Osteoblast (primary cell): ENCODE measurements at regions not wholly inside any gene's neighbourhood (a gene's known extent, or its start where the extent isn't known, plus 50 kb on each side); places are given as distances from the start of the nearest gene placed in this dataset.
A peak's percentile ranks its signal among the peaks of the same experiment; 100 is the strongest.

ENCODE experiments used
- DNase-seq: peaks from one replicate; pipeline ENCODE4 v3.0.0; 2011; ENCODE audit warnings: low spot score, mixed read lengths; ENCODE audit not compliant: insufficient read length; ENCODE audit errors: missing footprints
- H2AFZ ChIP-seq: 2 replicates; pipeline ENCODE4 v1.6.0; 2011; ENCODE audit warnings: mild to moderate bottlenecking, low read length
- H3K27ac ChIP-seq: 2 replicates; pipeline ENCODE4 v1.5.1; 2011; ENCODE audit warnings: mild to moderate bottlenecking, low read depth, low read length, moderate library complexity
- H3K27me3 ChIP-seq: 2 replicates; pipeline ENCODE4 v1.6.0; 2012; ENCODE audit warnings: mild to moderate bottlenecking, control low read depth, inconsistent platforms, low read length, moderate library complexity; ENCODE audit not compliant: insufficient read depth
- H3K36me3 ChIP-seq: 2 replicates; pipeline ENCODE4 v1.5.1; 2011; ENCODE audit warnings: mild to moderate bottlenecking, low read length, control low read depth, moderate library complexity; ENCODE audit not compliant: insufficient read depth
- H3K4me1 ChIP-seq: 2 replicates; pipeline ENCODE4 v1.5.1; 2011; ENCODE audit warnings: mild to moderate bottlenecking, low read length, control low read depth, moderate library complexity; ENCODE audit not compliant: insufficient read depth
- H3K4me2 ChIP-seq: 2 replicates; pipeline ENCODE4 v1.6.0; 2011; ENCODE audit warnings: mild to moderate bottlenecking, low read length; ENCODE audit not compliant: insufficient read depth
- H3K4me3 ChIP-seq: fragments of 200-600 bp; sonication (generic); 3 replicates; pipeline ENCODE4 v1.5.1; 2012; ENCODE audit warnings: mild to moderate bottlenecking, low read length, inconsistent platforms; ENCODE audit not compliant: insufficient read depth
- H3K79me2 ChIP-seq: 2 replicates; pipeline ENCODE4 v1.6.0; 2012; ENCODE audit warnings: mild to moderate bottlenecking, low read length, control low read depth, inconsistent platforms; ENCODE audit not compliant: insufficient read depth
- H3K9me3 ChIP-seq: 2 replicates; pipeline ENCODE4 v1.5.1; 2011; ENCODE audit warnings: low read depth, low read length, control low read depth
- H4K20me1 ChIP-seq: 2 replicates; pipeline ENCODE4 v1.6.0; 2012; ENCODE audit warnings: mild to moderate bottlenecking, low read length, control low read depth; ENCODE audit not compliant: insufficient read depth
- TF ChIP-seq, protein P1 (sequence below): IDR thresholded peaks from 2 replicates; pipeline ENCODE4 v1.5.1; 2011; ENCODE audit warnings: mild to moderate bottlenecking, low read depth, low read length, moderate library complexity; ENCODE audit errors: extremely low read depth

DNA sequence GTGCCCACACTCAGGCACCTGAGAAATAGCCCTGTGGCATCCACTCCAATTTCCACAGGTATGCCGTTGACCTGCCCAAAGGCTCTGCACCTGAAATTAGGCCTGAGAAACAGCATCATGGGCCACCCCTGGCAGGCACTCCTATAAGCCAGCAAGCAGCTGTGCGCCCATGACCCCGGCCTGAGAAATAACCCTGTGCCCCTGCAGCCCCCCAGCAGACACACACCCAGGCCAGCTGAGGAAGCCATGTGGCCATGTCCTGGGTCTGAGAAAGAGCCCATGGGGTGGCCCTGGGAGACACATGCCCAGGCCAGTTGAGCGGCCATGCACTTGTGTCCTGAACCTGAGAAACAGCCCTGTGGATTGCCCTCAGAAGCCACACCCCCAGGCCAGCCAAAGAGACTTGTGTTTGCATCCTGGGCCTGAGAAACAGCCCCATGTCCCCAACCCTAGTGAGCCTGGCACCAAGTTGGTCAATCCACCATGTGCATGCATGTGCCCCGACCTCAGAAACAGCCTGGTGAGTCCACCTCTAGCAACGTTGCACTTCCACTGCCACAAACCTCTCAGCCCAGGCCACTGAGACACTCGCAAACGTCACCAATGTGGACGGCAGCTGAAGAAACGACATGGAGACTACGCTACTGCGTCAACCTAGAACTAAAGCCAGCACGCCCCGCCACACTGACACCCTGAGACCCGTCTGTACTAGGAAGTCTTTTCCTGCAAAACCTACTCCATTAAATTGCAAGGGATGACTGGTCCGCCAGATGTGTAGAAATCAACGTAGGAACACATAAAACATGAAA, 411.9 kb downstream of the TMEM121 start:
- H3K36me3 ChIP-seq: no peaks in the 10 kb centered on the region
- H3K4me2 ChIP-seq: no peak overlapping the region
- H2AFZ ChIP-seq: no peak overlapping the region
- no peaks in the 10 kb centered on the region for H3K4me1 ChIP-seq
- no peaks in the 10 kb centered on the region for H4K20me1 ChIP-seq
- TF ChIP-seq, protein P1, sequence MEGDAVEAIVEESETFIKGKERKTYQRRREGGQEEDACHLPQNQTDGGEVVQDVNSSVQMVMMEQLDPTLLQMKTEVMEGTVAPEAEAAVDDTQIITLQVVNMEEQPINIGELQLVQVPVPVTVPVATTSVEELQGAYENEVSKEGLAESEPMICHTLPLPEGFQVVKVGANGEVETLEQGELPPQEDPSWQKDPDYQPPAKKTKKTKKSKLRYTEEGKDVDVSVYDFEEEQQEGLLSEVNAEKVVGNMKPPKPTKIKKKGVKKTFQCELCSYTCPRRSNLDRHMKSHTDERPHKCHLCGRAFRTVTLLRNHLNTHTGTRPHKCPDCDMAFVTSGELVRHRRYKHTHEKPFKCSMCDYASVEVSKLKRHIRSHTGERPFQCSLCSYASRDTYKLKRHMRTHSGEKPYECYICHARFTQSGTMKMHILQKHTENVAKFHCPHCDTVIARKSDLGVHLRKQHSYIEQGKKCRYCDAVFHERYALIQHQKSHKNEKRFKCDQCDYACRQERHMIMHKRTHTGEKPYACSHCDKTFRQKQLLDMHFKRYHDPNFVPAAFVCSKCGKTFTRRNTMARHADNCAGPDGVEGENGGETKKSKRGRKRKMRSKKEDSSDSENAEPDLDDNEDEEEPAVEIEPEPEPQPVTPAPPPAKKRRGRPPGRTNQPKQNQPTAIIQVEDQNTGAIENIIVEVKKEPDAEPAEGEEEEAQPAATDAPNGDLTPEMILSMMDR: no peak
- H3K27ac ChIP-seq: no peak overlapping the region
- no peaks in the 10 kb centered on the region for H3K27me3 ChIP-seq
- H3K4me3 ChIP-seq: no peak overlapping the region
- no peaks in the 10 kb centered on the region for H3K79me2 ChIP-seq
- peaks cover 6% of the 10 kb centered on the region for H3K9me3 ChIP-seq
- no peak for DNase-seq

GRCh38 chr14:105938959-105939358, 412.6 kb downstream of the TMEM121 start:
- Histone ChIP-seq H3K36me3 (no peaks in the 10 kb centered on the region), H3K27ac (no peak overlapping the region), H4K20me1 (no peaks in the 10 kb centered on the region), H3K4me1 (no peaks in the 10 kb centered on the region), H3K9me3 (peaks cover 6% of the 10 kb centered on the region), H2AFZ (no peak overlapping the region), H3K27me3 (no peaks in the 10 kb centered on the region), H3K79me2 (no peaks in the 10 kb centered on the region), H3K4me3 (no peak overlapping the region), H3K4me2 (no peak overlapping the region)
- TF ChIP-seq, protein P1: no peak
- DNase-seq: no peak

- no peak overlapping the region for H3K4me2 ChIP-seq
- H2AFZ ChIP-seq: no peak overlapping the region
- H3K36me3 ChIP-seq: no peaks in the 10 kb centered on the region
- peak; percentile 31 for DNase-seq
- no peaks in the 10 kb centered on the region for H3K27me3 ChIP-seq
- no peak overlapping the region for H3K27ac ChIP-seq
- H4K20me1 ChIP-seq: no peaks in the 10 kb centered on the region
- H3K4me3 ChIP-seq: no peak overlapping the region
- no peaks in the 10 kb centered on the region for H3K4me1 ChIP-seq
- TF ChIP-seq, protein P1: no peak
- H3K79me2 ChIP-seq: no peaks in the 10 kb centered on the region
- peaks cover 6% of the 10 kb centered on the region for H3K9me3 ChIP-seq
Observed at GRCh38 chr14:105939810-105940508, 413.6 kb downstream of the TMEM121 start.

DNA sequence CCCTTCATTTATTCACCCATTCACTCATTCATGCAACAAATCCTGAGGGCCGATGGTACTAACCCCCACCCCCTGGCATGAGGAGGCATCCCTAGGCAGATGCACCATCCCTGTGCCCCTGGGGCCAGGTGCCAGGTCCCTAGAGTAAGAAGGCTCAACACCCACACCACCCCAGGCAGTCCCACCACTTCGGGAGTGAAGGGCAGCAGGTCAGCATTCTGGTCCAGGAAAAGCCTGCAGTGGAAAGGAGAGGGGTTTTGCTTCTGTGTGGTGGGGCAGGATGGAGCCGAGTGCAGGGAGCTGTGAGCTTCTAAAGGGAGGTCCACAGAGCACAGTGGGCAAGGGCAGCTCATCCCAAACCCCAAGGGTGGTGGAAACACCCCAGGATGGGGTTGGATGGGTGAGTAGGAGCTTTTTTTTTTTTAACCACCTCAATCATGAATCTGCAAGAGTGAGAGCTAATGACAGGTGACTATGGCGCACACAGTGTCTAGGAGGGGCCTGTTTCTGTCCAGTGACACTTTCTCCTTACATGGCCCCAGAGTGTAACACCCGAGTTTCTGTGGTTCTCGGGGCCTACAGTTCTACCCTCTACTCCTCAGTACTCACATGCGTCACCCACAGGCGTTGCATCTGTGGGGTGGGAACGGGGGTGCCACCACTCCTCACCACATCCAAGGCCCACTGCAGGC, 414.3 kb downstream of the TMEM121 start:
- TF ChIP-seq, protein P1: no peak
- peak; percentile 11 for DNase-seq
- Histone ChIP-seq H3K4me2 (no peak overlapping the region), H3K36me3 (no peaks in the 10 kb centered on the region), H3K27me3 (no peaks in the 10 kb centered on the region), H3K4me3 (no peak overlapping the region), H3K9me3 (peaks cover 4% of the 10 kb centered on the region), H3K4me1 (no peaks in the 10 kb centered on the region), H3K79me2 (no peaks in the 10 kb centered on the region), H4K20me1 (no peaks in the 10 kb centered on the region), H3K27ac (no peak overlapping the region), H2AFZ (no peak overlapping the region)
